GM23338 (cell line): ENCODE measurements at regions not wholly inside any gene's neighbourhood (a gene's known extent, or its start where the extent isn't known, plus 50 kb on each side); places are given as distances from the start of the nearest gene placed in this dataset.

ENCODE experiments used
- ATAC-seq: fragments of 200-7000 bp; cut with Tn5 transposase; 3 replicates; pipeline ENCODE4 v1.9.1; 2020
- DNase-seq: peaks from one replicate; pipeline ENCODE4 v3.0.0-alpha.2; 2015; ENCODE audit warnings: low spot score
- H2AFZ ChIP-seq: fragments of 200-600 bp; sonication (generic); 2 replicates; pipeline ENCODE4 v1.8.0; 2016; ENCODE audit warnings: antibody characterized with exemption, mild to moderate bottlenecking, moderate library complexity
- H3F3A ChIP-seq: fragments of 200-600 bp; sonication (generic); replicated peaks from 2 replicates; pipeline ENCODE4 v1.8.0; 2017; ENCODE audit warnings: antibody characterized with exemption, mixed run types, low read depth
- H3K27ac ChIP-seq: fragments of 200-600 bp; sonication (generic); 2 replicates; pipeline ENCODE4 v1.6.1; 2016; ENCODE audit warnings: low read depth
- H3K27me3 ChIP-seq: fragments of 200-600 bp; sonication (generic); 2 replicates; pipeline ENCODE4 v1.8.0; 2016; ENCODE audit warnings: mild to moderate bottlenecking, mixed run types, moderate library complexity; ENCODE audit not compliant: insufficient read depth
- H3K36me3 ChIP-seq: fragments of 200-600 bp; sonication (generic); 2 replicates; pipeline ENCODE4 v1.8.0; 2016; ENCODE audit warnings: mild to moderate bottlenecking; ENCODE audit not compliant: insufficient read depth
- H3K4me1 ChIP-seq: fragments of 200-600 bp; sonication (generic); 2 replicates; pipeline ENCODE4 v1.8.0; 2016; ENCODE audit warnings: mild to moderate bottlenecking, moderate library complexity; ENCODE audit not compliant: insufficient read depth
- H3K4me2 ChIP-seq: fragments of 200-600 bp; sonication (generic); 2 replicates; pipeline ENCODE4 v1.7.1; 2017; ENCODE audit warnings: mixed run types
- H3K4me3 ChIP-seq: fragments of 200-600 bp; sonication (generic); 2 replicates; pipeline ENCODE4 v1.6.1; 2016; ENCODE audit warnings: mixed run types
- H3K79me2 ChIP-seq: fragments of 200-600 bp; sonication (generic); replicated peaks from 2 replicates; pipeline ENCODE4 v1.8.0; 2017; ENCODE audit warnings: mild to moderate bottlenecking; ENCODE audit not compliant: insufficient read depth
- H3K9me2 ChIP-seq: fragments of 200-600 bp; sonication (generic); 2 replicates; pipeline ENCODE4 v1.8.0; 2017; ENCODE audit not compliant: insufficient read depth
- H4K20me1 ChIP-seq: fragments of 200-600 bp; sonication (generic); replicated peaks from 2 replicates; pipeline ENCODE4 v1.8.0; 2017; ENCODE audit warnings: mild to moderate bottlenecking; ENCODE audit not compliant: insufficient read depth
- H3K27ac Mint-ChIP-seq: 2 replicates; pipeline ENCODE4 v1.8.0; 2020; ENCODE audit warnings: inconsistent platforms, mild to moderate bottlenecking, moderate library complexity, mixed read lengths
- H3K27me3 Mint-ChIP-seq: 3 replicates; pipeline ENCODE4 v1.8.0; 2022; ENCODE audit warnings: low read depth, mild to moderate bottlenecking, moderate library complexity, mixed read lengths, inconsistent platforms; ENCODE audit not compliant: insufficient read depth, poor library complexity
- H3K36me3 Mint-ChIP-seq: 3 replicates; pipeline ENCODE4 v1.8.0; 2021; ENCODE audit warnings: low read depth, mild to moderate bottlenecking, inconsistent platforms, moderate library complexity, mixed read lengths
- H3K4me1 Mint-ChIP-seq: 3 replicates; pipeline ENCODE4 v1.8.0; 2020; ENCODE audit warnings: mild to moderate bottlenecking, inconsistent platforms, mixed read lengths
- H3K4me3 Mint-ChIP-seq: 3 replicates; pipeline ENCODE4 v1.8.0; 2021; ENCODE audit warnings: moderate library complexity, mild to moderate bottlenecking, inconsistent platforms, mixed read lengths
- H3K9me3 Mint-ChIP-seq: 3 replicates; pipeline ENCODE4 v1.8.0; 2020; ENCODE audit warnings: moderate library complexity, mild to moderate bottlenecking, inconsistent platforms, mixed read lengths
- CREB1 ChIP-seq: fragments of 250-450 bp; sonication (Bioruptor Pico); IDR thresholded peaks from 2 replicates; pipeline ENCODE4 v1.5.0; 2020; ENCODE audit warnings: low read depth, mild to moderate bottlenecking, moderate library complexity
- EZH2 ChIP-seq: fragments of 200-600 bp; sonication (generic); IDR thresholded peaks from one replicate; pipeline ENCODE4 v1.8.0; 2017; ENCODE audit warnings: antibody characterized with exemption, mild to moderate bottlenecking, low read depth; ENCODE audit not compliant: unreplicated experiment
- EZH2phosphoT487 ChIP-seq: fragments of 200-600 bp; sonication (generic); IDR thresholded peaks from one replicate; pipeline ENCODE4 v1.8.1; 2018; ENCODE audit warnings: antibody characterized with exemption; ENCODE audit not compliant: unreplicated experiment
- JUNB ChIP-seq: IDR thresholded peaks from one replicate; pipeline ENCODE4 v1.6.1; 2016; ENCODE audit warnings: antibody characterized with exemption; ENCODE audit not compliant: unreplicated experiment
- POLR2AphosphoS5 ChIP-seq: IDR thresholded peaks from 2 replicates; pipeline ENCODE4 v1.6.1; 2016; ENCODE audit warnings: antibody characterized with exemption, low read depth
- REST ChIP-seq: IDR thresholded peaks from one replicate; pipeline ENCODE4 v1.6.1; 2018; ENCODE audit warnings: antibody characterized with exemption; ENCODE audit not compliant: unreplicated experiment
- STAT1 ChIP-seq: IDR thresholded peaks from one replicate; pipeline ENCODE4 v1.6.1; 2016; ENCODE audit warnings: antibody characterized with exemption; ENCODE audit not compliant: unreplicated experiment
- ZNF114 ChIP-seq: fragments of 250-450 bp; sonication (Bioruptor Pico); IDR thresholded peaks from 2 replicates; pipeline ENCODE4 v1.5.0; 2020; ENCODE audit warnings: mild to moderate bottlenecking, moderate library complexity
- ZNF331 ChIP-seq: fragments of 250-450 bp; sonication (Bioruptor Pico); IDR thresholded peaks from 2 replicates; pipeline ENCODE4 v1.5.0; 2020; ENCODE audit warnings: low read depth, mild to moderate bottlenecking, moderate library complexity
- TF ChIP-seq, protein P1 (sequence below): IDR thresholded peaks from 2 replicates; pipeline ENCODE4 v1.6.1; 2016; ENCODE audit warnings: antibody characterized with exemption
- TF ChIP-seq, protein P2 (sequence below): fragments of 250-450 bp; sonication (Bioruptor Pico); IDR thresholded peaks from 2 replicates; pipeline ENCODE4 v1.5.0; 2020; ENCODE audit warnings: mild to moderate bottlenecking, moderate library complexity

GRCh38 chr4:26257850-26258249 is 63.0 kb upstream of the RBPJ start (continued):
- no peak for TF ChIP-seq REST

GRCh38 chr4:26260571-26260970 is 60.2 kb upstream of the RBPJ start:
- Histone ChIP-seq H3F3A (peaks cover 5% of the 10 kb centered on the region), H3K4me3 (no peak overlapping the region), H3K79me2 (no peaks in the 10 kb centered on the region), H2AFZ (no peak overlapping the region), H3K27me3 (no peaks in the 10 kb centered on the region), H3K27ac (no peak overlapping the region), H3K4me2 (peak overlapping the region; percentile 11; the same call in 1 of the 2 replicates), H4K20me1 (no peaks in the 10 kb centered on the region), H3K9me2 (0 out of 2 replicates have a peak, but pooled peaks cover 3% of the 10 kb centered on the region), H3K4me1 (peaks cover 8% of the 10 kb centered on the region), H3K36me3 (no peaks in the 10 kb centered on the region)
- ATAC-seq: no peak
- TF ChIP-seq JUNB (no peak), EZH2phosphoT487 (no peak), EZH2 (no peak), CREB1 (CRISPR knock-in tag) (no peak), ZNF331 (CRISPR knock-in tag) (no peak), REST (no peak), POLR2AphosphoS5 (no peak), STAT1 (no peak), ZNF114 (CRISPR knock-in tag) (no peak)
- TF ChIP-seq, protein P1, sequence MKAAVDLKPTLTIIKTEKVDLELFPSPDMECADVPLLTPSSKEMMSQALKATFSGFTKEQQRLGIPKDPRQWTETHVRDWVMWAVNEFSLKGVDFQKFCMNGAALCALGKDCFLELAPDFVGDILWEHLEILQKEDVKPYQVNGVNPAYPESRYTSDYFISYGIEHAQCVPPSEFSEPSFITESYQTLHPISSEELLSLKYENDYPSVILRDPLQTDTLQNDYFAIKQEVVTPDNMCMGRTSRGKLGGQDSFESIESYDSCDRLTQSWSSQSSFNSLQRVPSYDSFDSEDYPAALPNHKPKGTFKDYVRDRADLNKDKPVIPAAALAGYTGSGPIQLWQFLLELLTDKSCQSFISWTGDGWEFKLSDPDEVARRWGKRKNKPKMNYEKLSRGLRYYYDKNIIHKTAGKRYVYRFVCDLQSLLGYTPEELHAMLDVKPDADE: no peak
- TF ChIP-seq, protein P2, sequence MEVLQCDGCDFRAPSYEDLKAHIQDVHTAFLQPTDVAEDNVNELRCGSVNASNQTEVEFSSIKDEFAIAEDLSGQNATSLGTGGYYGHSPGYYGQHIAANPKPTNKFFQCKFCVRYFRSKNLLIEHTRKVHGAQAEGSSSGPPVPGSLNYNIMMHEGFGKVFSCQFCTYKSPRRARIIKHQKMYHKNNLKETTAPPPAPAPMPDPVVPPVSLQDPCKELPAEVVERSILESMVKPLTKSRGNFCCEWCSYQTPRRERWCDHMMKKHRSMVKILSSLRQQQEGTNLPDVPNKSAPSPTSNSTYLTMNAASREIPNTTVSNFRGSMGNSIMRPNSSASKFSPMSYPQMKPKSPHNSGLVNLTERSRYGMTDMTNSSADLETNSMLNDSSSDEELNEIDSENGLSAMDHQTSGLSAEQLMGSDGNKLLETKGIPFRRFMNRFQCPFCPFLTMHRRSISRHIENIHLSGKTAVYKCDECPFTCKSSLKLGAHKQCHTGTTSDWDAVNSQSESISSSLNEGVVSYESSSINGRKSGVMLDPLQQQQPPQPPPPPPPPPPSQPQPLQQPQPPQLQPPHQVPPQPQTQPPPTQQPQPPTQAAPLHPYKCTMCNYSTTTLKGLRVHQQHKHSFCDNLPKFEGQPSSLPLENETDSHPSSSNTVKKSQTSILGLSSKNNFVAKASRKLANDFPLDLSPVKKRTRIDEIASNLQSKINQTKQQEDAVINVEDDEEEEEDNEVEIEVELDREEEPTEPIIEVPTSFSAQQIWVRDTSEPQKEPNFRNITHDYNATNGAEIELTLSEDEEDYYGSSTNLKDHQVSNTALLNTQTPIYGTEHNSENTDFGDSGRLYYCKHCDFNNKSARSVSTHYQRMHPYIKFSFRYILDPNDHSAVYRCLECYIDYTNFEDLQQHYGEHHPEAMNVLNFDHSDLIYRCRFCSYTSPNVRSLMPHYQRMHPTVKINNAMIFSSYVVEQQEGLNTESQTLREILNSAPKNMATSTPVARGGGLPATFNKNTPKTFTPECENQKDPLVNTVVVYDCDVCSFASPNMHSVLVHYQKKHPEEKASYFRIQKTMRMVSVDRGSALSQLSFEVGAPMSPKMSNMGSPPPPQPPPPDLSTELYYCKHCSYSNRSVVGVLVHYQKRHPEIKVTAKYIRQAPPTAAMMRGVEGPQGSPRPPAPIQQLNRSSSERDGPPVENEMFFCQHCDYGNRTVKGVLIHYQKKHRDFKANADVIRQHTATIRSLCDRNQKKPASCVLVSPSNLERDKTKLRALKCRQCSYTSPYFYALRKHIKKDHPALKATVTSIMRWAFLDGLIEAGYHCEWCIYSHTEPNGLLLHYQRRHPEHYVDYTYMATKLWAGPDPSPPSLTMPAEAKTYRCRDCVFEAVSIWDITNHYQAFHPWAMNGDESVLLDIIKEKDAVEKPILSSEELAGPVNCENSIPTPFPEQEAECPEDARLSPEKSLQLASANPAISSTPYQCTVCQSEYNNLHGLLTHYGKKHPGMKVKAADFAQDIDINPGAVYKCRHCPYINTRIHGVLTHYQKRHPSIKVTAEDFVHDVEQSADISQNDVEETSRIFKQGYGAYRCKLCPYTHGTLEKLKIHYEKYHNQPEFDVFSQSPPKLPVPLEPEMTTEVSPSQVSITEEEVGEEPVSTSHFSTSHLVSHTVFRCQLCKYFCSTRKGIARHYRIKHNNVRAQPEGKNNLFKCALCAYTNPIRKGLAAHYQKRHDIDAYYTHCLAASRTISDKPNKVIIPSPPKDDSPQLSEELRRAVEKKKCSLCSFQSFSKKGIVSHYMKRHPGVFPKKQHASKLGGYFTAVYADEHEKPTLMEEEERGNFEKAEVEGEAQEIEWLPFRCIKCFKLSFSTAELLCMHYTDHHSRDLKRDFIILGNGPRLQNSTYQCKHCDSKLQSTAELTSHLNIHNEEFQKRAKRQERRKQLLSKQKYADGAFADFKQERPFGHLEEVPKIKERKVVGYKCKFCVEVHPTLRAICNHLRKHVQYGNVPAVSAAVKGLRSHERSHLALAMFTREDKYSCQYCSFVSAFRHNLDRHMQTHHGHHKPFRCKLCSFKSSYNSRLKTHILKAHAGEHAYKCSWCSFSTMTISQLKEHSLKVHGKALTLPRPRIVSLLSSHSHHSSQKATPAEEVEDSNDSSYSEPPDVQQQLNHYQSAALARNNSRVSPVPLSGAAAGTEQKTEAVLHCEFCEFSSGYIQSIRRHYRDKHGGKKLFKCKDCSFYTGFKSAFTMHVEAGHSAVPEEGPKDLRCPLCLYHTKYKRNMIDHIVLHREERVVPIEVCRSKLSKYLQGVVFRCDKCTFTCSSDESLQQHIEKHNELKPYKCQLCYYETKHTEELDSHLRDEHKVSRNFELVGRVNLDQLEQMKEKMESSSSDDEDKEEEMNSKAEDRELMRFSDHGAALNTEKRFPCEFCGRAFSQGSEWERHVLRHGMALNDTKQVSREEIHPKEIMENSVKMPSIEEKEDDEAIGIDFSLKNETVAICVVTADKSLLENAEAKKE (CRISPR knock-in tag): no peak
- Mint-ChIP-seq H3K27ac (no peak overlapping the region), H3K27me3 (peaks cover 5% of the 10 kb centered on the region), H3K4me3 (no peak overlapping the region), H3K36me3 (0 out of 3 replicates have a peak, but pooled peaks cover 2% of the 10 kb centered on the region), H3K9me3 (0 out of 3 replicates have a peak, but pooled peaks cover 7% of the 10 kb centered on the region), H3K4me1 (peaks cover 7% of the 10 kb centered on the region; the same call in 2 of the 3 replicates)
- DNase-seq: no peak
